Spinal cord (tissue), 9 donors: ENCODE measurements at regions not wholly inside any gene's neighbourhood (a gene's known extent, or its start where the extent isn't known, plus 50 kb on each side); places are given as distances from the start of the nearest gene placed in this dataset.
"Not testable (repeated sequence)": the region's sequence is repeated elsewhere in the genome, so short reads cannot be mapped to it uniquely, and the experiment has no call there.

Source experiments
- DNase-seq, 6 donors: peaks; one replicate each; pipeline versions ENCODE4 v3.0.0 to v3.0.0-alpha.2; 2013 to 2015; ENCODE audit warnings: low spot score in 6 of 6, low read depth in 4 of 6
- H3K27ac ChIP-seq: one replicate; pipeline ENCODE4 v1.5.1; 2013; ENCODE audit warnings: low read depth, low read length, control low read depth
- H3K27me3 ChIP-seq: one replicate; pipeline ENCODE4 v1.6.1; 2013; ENCODE audit warnings: low read length; ENCODE audit not compliant: control insufficient read depth, insufficient read depth
- H3K36me3 ChIP-seq: one replicate; pipeline ENCODE4 v1.6.1; 2013; ENCODE audit warnings: low read length; ENCODE audit not compliant: control insufficient read depth, insufficient read depth
- H3K4me1 ChIP-seq: one replicate; pipeline ENCODE4 v1.6.1; 2013; ENCODE audit warnings: low read length; ENCODE audit not compliant: control insufficient read depth, insufficient read depth
- H3K4me3 ChIP-seq: one replicate; pipeline ENCODE4 v1.5.1; 2013; ENCODE audit warnings: low read depth, low read length, control low read depth
- H3K9me3 ChIP-seq: one replicate; pipeline ENCODE4 v1.6.1; 2013; ENCODE audit warnings: low read length; ENCODE audit not compliant: control insufficient read depth, insufficient read depth
- WGBS: methylation state at CpG from one replicate; pipeline ENCODE4 v1.1.5; 2013; ENCODE audit warnings: missing lambda C conversion rate; ENCODE audit not compliant: insufficient coverage; 5-methylcytosine and 5-hydroxymethylcytosine counted together
- donor health status: healthy.

DNA sequence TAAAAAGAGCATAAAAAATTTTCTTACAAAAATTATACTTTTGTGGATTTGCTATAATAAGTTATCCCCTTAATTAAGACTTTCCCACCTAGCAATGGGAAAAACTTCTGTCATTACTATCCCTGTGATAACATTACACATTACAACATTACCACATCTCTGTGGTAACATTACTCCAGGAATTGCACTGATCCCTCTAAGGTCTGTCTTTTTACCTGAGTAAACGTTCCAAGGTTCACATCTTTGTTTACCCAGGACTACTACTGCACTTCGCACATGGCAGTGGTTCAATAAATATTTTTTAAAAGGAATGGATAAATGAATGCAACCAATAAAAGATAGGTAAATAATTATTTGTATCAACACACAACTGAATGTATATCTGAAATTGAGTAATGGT is 92.4 kb upstream of the NOX4 start:
- Histone ChIP-seq H3K4me1 (no peaks in the 10 kb centered on the region), H3K36me3 (no peaks in the 10 kb centered on the region), H3K4me3 (no peak overlapping the region), H3K27ac (no peak overlapping the region), H3K9me3 (no peaks in the 10 kb centered on the region), H3K27me3 (no peaks in the 10 kb centered on the region)
- no peak for DNase-seq
- WGBS, result no CpG with 5 or more reads among the region's 2 CpGs

- H3K9me3 ChIP-seq, H3K27me3 ChIP-seq, H3K4me3 ChIP-seq, DNase-seq, H3K27ac ChIP-seq, H3K4me1 ChIP-seq, H3K36me3 ChIP-seq: not testable (repeated sequence)
- WGBS, result 100% methylated on average over 3 of the region's 3 CpGs
Observed at GRCh38 chr11:89585046-89585445, 93.9 kb upstream of the NOX4 start.

DNA sequence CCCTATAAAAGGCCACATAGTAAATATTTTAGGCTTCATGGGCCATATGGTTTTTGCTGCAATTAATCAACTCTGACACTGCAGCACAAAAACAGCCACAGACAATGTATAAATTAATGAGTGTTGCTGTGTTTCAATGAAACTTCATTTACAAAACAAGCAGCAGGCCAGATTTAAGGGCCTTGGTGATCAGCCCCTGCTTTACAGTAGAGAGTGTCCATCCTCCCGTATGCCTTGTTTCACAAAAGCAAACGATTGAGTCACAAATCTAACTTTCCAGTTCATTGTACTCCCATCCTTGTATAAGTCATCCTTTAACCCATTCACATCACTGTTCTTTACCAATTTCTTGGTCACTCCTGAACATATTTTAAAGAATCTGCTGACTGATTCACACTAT is 94.3 kb upstream of the NOX4 start:
- not testable (repeated sequence) for H3K27ac ChIP-seq, H3K4me3 ChIP-seq, DNase-seq, H3K4me1 ChIP-seq, H3K9me3 ChIP-seq, H3K36me3 ChIP-seq, H3K27me3 ChIP-seq
- WGBS, result 37% methylated on average over 2 of the region's 2 CpGs

DNA sequence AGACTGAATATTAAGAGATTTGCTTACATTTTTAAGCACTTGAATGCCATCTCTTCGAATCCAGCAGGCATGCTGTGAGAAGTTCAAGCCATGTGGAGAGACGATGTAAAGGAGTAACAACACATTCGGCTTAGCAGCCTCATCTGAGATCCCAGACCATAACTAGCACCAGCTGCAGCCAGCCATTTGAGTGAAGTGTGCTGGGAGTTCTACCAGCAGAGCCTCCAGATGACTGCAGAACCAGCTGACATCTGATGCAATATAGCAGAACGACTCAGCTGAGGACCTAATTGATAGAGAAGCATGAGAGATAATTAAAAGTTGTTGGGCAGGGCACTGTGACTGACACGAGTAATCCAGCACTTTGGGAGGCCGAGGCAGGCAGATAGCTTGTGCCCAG is 98.2 kb upstream of the NOX4 start:
- peak in 1 of 6 donors; percentile 32 for DNase-seq
- H3K27ac ChIP-seq, H3K36me3 ChIP-seq, H3K4me3 ChIP-seq, H3K4me1 ChIP-seq, H3K27me3 ChIP-seq, H3K9me3 ChIP-seq: not testable (repeated sequence)
- no CpG with 5 or more reads among the region's 6 CpGs for WGBS

- H3K36me3 ChIP-seq, H3K9me3 ChIP-seq, DNase-seq, H3K27ac ChIP-seq, H3K4me3 ChIP-seq, H3K4me1 ChIP-seq, H3K27me3 ChIP-seq: not testable (repeated sequence)
- 18% methylated on average over 4 of the region's 5 CpGs for WGBS
Observed at GRCh38 chr11:89590008-89590632, 98.9 kb upstream of the NOX4 start.

DNA sequence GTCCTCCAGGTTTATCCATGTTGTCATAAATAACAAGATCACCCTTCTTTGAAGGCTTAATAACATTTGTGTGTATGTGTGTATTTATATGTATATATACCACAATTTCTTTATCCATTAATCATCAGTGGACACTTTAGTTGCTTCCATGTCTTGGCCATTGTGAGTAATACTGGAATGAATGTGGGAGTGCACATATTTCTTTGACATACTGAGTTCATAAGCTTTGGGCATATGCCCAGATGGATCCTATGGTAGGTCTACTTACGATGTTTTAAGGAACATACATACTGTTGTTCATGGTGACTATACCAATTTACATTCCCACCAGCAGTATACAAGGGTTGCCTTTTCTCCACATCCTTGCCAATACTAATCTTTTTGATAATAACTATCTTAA is 108.8 kb upstream of the TRIM77 start:
- H3K9me3 ChIP-seq, H3K27ac ChIP-seq, H3K27me3 ChIP-seq, H3K4me1 ChIP-seq, H3K36me3 ChIP-seq, DNase-seq, H3K4me3 ChIP-seq: not testable (repeated sequence)
- no CpG with 5 or more reads among the region's 1 CpG for WGBS

- DNase-seq, result no peak
- H3K27me3 ChIP-seq, result no peaks in the 10 kb centered on the region
- no peaks in the 10 kb centered on the region for H3K4me1 ChIP-seq
- H3K4me3 ChIP-seq, result no peak overlapping the region
- no CpG with 5 or more reads among the region's 4 CpGs for WGBS
- no peak overlapping the region for H3K27ac ChIP-seq
- H3K9me3 ChIP-seq, result no peaks in the 10 kb centered on the region
- H3K36me3 ChIP-seq, result no peaks in the 10 kb centered on the region
Observed at GRCh38 chr11:89604281-89604680, 105.8 kb upstream of the TRIM77 start.

DNA sequence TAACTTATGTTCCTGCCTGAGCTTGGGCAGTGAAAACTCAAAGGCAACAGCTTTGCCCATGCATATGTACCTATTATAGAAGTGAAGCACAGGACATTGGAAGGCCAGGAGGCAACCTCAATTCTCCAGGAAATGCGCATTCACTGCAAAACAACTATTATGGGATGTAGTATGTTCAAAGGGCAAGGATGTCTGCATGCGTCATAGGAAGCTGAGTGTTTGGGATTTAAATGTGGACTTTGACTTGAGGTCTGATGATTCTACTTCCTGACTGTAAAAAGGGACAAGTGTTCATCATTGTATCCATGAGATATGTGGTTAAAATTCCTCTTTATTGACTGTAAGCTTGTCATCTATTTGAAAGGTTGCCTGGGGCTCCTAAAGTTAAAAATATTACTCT is 103.3 kb upstream of the TRIM77 start:
- not testable (repeated sequence) for H3K9me3 ChIP-seq, H3K27me3 ChIP-seq, H3K4me3 ChIP-seq, H3K4me1 ChIP-seq, H3K27ac ChIP-seq, DNase-seq, H3K36me3 ChIP-seq
- WGBS, result 100% methylated on average over 1 of the region's 2 CpGs

GRCh38 chr11:89607497-89607896 is 102.6 kb upstream of the TRIM77 start:
- H3K4me1 ChIP-seq, H3K9me3 ChIP-seq, H3K27me3 ChIP-seq, H3K27ac ChIP-seq, H3K36me3 ChIP-seq, DNase-seq, H3K4me3 ChIP-seq: not testable (repeated sequence)
- WGBS, result no CpG with 5 or more reads among the region's 7 CpGs

- no peak overlapping the region for H3K4me3 ChIP-seq
- H3K27me3 ChIP-seq, result no peaks in the 10 kb centered on the region
- H3K27ac ChIP-seq, result no peak overlapping the region
- no peaks in the 10 kb centered on the region for H3K36me3 ChIP-seq
- DNase-seq, result no peak
- H3K9me3 ChIP-seq, result no peaks in the 10 kb centered on the region
- no peaks in the 10 kb centered on the region for H3K4me1 ChIP-seq
- no CpG with 5 or more reads among the region's 4 CpGs for WGBS
Observed at GRCh38 chr11:89608234-89608966, 101.7 kb upstream of the TRIM77 start.
